ENCODE measurements at regions not wholly inside any gene's neighbourhood (a gene's known extent, or its start where the extent isn't known, plus 50 kb on each side); places are given as distances from the start of the nearest gene placed in this dataset.

- no peak for TF ChIP-seq CTCF (conservative IDR thresholded peaks at IDR 0.05)
- TF ChIP-seq EZH2 (IDR thresholded peaks at IDR 0.05; ENCODE audit: low read depth), result no peak
Observed at GRCh38 chr20:54717983-54718382, 242.6 kb downstream of the DOK5 start.

All from PC-9 (cell line).